A673 (cell line): ENCODE measurements at regions not wholly inside any gene's neighbourhood (a gene's known extent, or its start where the extent isn't known, plus 50 kb on each side); places are given as distances from the start of the nearest gene placed in this dataset.

Experiments
- BruUV-seq: library from RNA; stranded (reverse); fragments of 400-500 nt; replicated peaks from 2 replicates; lab custom pipeline; 2021; lab: Mats Ljungman, UMichigan
- CTCF ChIA-PET: fragments of 300-600 bp; sonication (Branson Sonifier 250); formaldehyde crosslinking; loops from one replicate; lab custom pipeline; 2022; ENCODE audit warnings: antibody characterized with exemption; lab: Charles Lee
- POLR2A ChIA-PET: fragments of 300-600 bp; sonication (Branson Sonifier 250); formaldehyde crosslinking; loops from one replicate; lab custom pipeline; 2022; ENCODE audit warnings: antibody characterized with exemption; ENCODE audit not compliant: low non-redundant PET; lab: Charles Lee
- DNase-seq: peaks from one replicate; pipeline ENCODE4 v3.0.0-alpha.2; 2015; ENCODE audit warnings: low spot score
- H3K27ac ChIP-seq: fragments of 200-600 bp; sonication (generic); 2 replicates; pipeline ENCODE4 v1.5.1; 2016; ENCODE audit warnings: mixed run types, low read depth, mild to moderate bottlenecking, mixed read lengths, antibody characterized with exemption, low read length; ENCODE audit not compliant: poor library complexity, severe bottlenecking
- H3K27me3 ChIP-seq: fragments of 200-600 bp; sonication (generic); replicated peaks from 2 replicates; pipeline ENCODE4 v1.6.1; 2017; ENCODE audit warnings: mixed run types, low read depth, mild to moderate bottlenecking, mixed read lengths, antibody characterized with exemption, low read length; ENCODE audit not compliant: insufficient read depth, poor library complexity
- H3K36me3 ChIP-seq: fragments of 200-600 bp; sonication (generic); 2 replicates; pipeline ENCODE4 v1.6.1; 2016; ENCODE audit warnings: mixed run types, mild to moderate bottlenecking, mixed read lengths, antibody characterized with exemption, low read length; ENCODE audit not compliant: insufficient read depth, poor library complexity, severe bottlenecking
- H3K4me1 ChIP-seq: fragments of 200-600 bp; sonication (generic); 2 replicates; pipeline ENCODE4 v1.6.1; 2017; ENCODE audit warnings: mixed run types, mild to moderate bottlenecking, mixed read lengths, antibody characterized with exemption, low read length; ENCODE audit not compliant: insufficient read depth, poor library complexity, severe bottlenecking
- H3K4me3 ChIP-seq: fragments of 200-600 bp; sonication (generic); 2 replicates; pipeline ENCODE4 v1.5.1; 2016; ENCODE audit warnings: low read depth, mixed run types, mild to moderate bottlenecking, mixed read lengths, low read length; ENCODE audit not compliant: poor library complexity, severe bottlenecking
- H3K9me3 ChIP-seq: fragments of 200-600 bp; sonication (generic); 2 replicates; pipeline ENCODE4 v1.6.1; 2016; ENCODE audit warnings: mixed run types, low read depth, mild to moderate bottlenecking, mixed read lengths, antibody characterized with exemption, low read length; ENCODE audit not compliant: poor library complexity, severe bottlenecking
- CTCF ChIP-seq: fragments of 300-800, 200-600 bp; sonication (generic); conservative IDR thresholded peaks from 2 replicates; pipeline ENCODE4 v1.5.1; 2017; ENCODE audit warnings: low read depth, mild to moderate bottlenecking, antibody characterized with exemption, low read length, moderate library complexity, mixed read lengths
- EZH2 ChIP-seq: fragments of 200-600 bp; sonication (generic); IDR thresholded peaks from 2 replicates; pipeline ENCODE4 v1.6.1; 2017; ENCODE audit warnings: borderline replicate concordance, low read depth, mild to moderate bottlenecking, mixed read lengths, antibody characterized with exemption, low read length; ENCODE audit not compliant: poor library complexity, severe bottlenecking
- intact Hi-C: fragments of 100-400 bp; cut with micrococcal nuclease; formaldehyde crosslinking; loops from one replicate; pipeline ENCODE4 v1.10.0; 2022; ENCODE audit not compliant: unreplicated experiment

GRCh38 chr2:123912171-123912570, 112.9 kb upstream of the CNTNAP5 start:
- Histone ChIP-seq H3K4me1 (no peaks in the 10 kb centered on the region), H3K9me3 (no peaks in the 10 kb centered on the region), H3K27ac (no peak overlapping the region), H3K27me3 (no peaks in the 10 kb centered on the region), H3K36me3 (no peaks in the 10 kb centered on the region), H3K4me3 (no peak overlapping the region)
- DNase-seq = no peak
- intact Hi-C loops = no loop called here
- TF ChIP-seq EZH2 (no peak), CTCF (no peak)
- POLR2A ChIA-PET = no interaction called here
- no TSS peak for BruUV-seq
- CTCF ChIA-PET = no interaction called here

GRCh38 chr2:123913143-123913735, 111.8 kb upstream of the CNTNAP5 start:
- ChIA-PET CTCF (no interaction called here), POLR2A (no interaction called here)
- Histone ChIP-seq H3K4me1 (no peaks in the 10 kb centered on the region), H3K27ac (no peak overlapping the region), H3K4me3 (no peak overlapping the region), H3K27me3 (no peaks in the 10 kb centered on the region), H3K9me3 (no peaks in the 10 kb centered on the region), H3K36me3 (no peaks in the 10 kb centered on the region)
- no peak for DNase-seq
- intact Hi-C loops = no loop called here
- no peak for TF ChIP-seq EZH2
- no peak for TF ChIP-seq CTCF
- BruUV-seq = no TSS peak

GRCh38 chr2:123915380-123915779, 109.7 kb upstream of the CNTNAP5 start:
- Histone ChIP-seq H3K27ac (no peak overlapping the region), H3K9me3 (no peaks in the 10 kb centered on the region), H3K36me3 (no peaks in the 10 kb centered on the region), H3K4me3 (no peak overlapping the region), H3K27me3 (no peaks in the 10 kb centered on the region), H3K4me1 (no peaks in the 10 kb centered on the region)
- POLR2A ChIA-PET = no interaction called here
- DNase-seq = no peak
- intact Hi-C loops = no loop called here
- BruUV-seq = no TSS peak
- no peak for TF ChIP-seq EZH2
- no peak for TF ChIP-seq CTCF
- CTCF ChIA-PET = no interaction called here
